Activated CD4-positive, alpha-beta T cell treated with anti-CD3 and anti-CD28 coated beads, Interleukin-2, amount 10 ng/mL, durations not matched to agents 24 days and 14 days (primary cell): ENCODE measurements at regions not wholly inside any gene's neighbourhood (a gene's known extent, or its start where the extent isn't known, plus 50 kb on each side); places are given as distances from the start of the nearest gene placed in this dataset.

Source experiments
- DNase-seq: peaks from one replicate; pipeline ENCODE4 v3.0.0; 2022
- H3K27ac Mint-ChIP-seq: one replicate; pipeline ENCODE4 v1.8.0; 2022; ENCODE audit warnings: mild to moderate bottlenecking, mixed read lengths
- H3K27me3 Mint-ChIP-seq: one replicate; pipeline ENCODE4 v1.8.0; 2022; ENCODE audit warnings: mixed read lengths
- H3K36me3 Mint-ChIP-seq: one replicate; pipeline ENCODE4 v1.8.0; 2022; ENCODE audit warnings: low read depth, mild to moderate bottlenecking, mixed read lengths
- H3K4me1 Mint-ChIP-seq: one replicate; pipeline ENCODE4 v1.8.0; 2021; ENCODE audit warnings: mixed read lengths
- H3K4me3 Mint-ChIP-seq: one replicate; pipeline ENCODE4 v1.8.0; 2022; ENCODE audit warnings: mild to moderate bottlenecking, moderate library complexity, mixed read lengths
- H3K9me3 Mint-ChIP-seq: one replicate; pipeline ENCODE4 v1.8.0; 2021; ENCODE audit warnings: mixed read lengths
- intact Hi-C: fragments of 100-400 bp; cut with micrococcal nuclease; formaldehyde crosslinking; loops from one replicate; pipeline ENCODE4 v1.15.1; 2023

DNA sequence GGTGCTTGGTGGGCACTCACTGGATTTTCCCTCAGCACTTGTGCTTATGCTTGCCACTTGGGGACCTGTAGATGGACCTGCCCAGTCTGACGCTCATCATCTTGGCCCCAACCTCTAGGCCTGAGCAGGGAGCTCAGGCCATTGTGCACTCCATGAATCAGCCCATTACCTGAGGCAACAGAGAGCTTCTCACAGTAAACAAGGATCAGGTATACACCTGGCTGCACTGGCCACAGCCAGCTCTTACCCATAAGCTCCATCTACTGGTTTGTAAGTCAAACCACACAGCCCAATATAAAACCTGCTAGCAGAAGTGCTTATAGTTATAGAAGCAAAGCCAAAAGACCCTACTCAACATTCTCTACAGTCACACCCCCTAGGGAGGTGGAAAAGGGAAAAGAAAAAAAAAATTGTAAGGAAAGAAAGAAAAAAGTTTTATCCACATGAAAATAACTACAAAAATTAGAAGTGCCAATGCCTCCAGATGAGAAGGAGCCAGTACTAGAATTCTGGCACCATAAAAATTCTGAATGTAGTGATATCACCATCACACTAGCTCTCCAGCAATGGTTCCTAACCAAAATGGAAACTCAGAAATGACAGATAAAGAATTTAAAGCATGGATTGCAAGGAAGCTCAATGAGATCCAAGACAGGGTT is 87.8 kb upstream of the CDH5 start:
- H3K9me3 Mint-ChIP-seq = peaks cover 4% of the 10 kb centered on the region
- H3K4me1 Mint-ChIP-seq = peaks cover 4% of the 10 kb centered on the region
- no peak for DNase-seq
- H3K27me3 Mint-ChIP-seq = peaks cover 20% of the 10 kb centered on the region
- H3K36me3 Mint-ChIP-seq = no peaks in the 10 kb centered on the region
- intact Hi-C loops = loop anchor here (10.0 kb wide), 1 partner anchor 1154 kb away; the partner anchor contains the start of gene CDH11
- H3K4me3 Mint-ChIP-seq = no peak overlapping the region
- no peak overlapping the region for H3K27ac Mint-ChIP-seq

DNA sequence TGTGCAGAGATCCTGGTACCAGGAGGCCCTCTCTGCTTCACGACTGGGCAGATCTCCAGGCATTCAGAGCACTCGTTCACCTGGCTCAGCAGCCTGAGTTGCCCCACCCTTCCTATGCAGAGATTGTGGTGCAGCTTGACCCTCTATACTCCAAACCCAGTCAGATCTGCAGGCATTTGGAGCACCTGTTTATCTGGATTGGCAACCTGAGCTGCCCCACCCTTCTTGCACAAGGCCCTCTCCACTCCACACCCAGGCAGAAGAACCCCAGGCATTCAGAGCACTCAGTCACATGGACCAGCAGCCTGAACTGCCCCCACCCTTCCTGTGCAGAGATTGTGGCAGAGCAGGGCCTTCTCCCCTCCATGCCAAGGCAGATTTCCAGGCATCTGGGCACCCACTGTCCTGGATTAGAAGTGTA is 88.4 kb upstream of the CDH5 start:
- Mint-ChIP-seq H3K36me3 (no peaks in the 10 kb centered on the region), H3K4me3 (no peak overlapping the region), H3K9me3 (peaks cover 4% of the 10 kb centered on the region), H3K27me3 (peaks cover 20% of the 10 kb centered on the region), H3K27ac (no peak overlapping the region), H3K4me1 (peaks cover 4% of the 10 kb centered on the region)
- DNase-seq = no peak
- intact Hi-C loops = loop anchor here (10.0 kb wide), 1 partner anchor 1153 kb away; the partner anchor contains the start of gene CDH11

DNA sequence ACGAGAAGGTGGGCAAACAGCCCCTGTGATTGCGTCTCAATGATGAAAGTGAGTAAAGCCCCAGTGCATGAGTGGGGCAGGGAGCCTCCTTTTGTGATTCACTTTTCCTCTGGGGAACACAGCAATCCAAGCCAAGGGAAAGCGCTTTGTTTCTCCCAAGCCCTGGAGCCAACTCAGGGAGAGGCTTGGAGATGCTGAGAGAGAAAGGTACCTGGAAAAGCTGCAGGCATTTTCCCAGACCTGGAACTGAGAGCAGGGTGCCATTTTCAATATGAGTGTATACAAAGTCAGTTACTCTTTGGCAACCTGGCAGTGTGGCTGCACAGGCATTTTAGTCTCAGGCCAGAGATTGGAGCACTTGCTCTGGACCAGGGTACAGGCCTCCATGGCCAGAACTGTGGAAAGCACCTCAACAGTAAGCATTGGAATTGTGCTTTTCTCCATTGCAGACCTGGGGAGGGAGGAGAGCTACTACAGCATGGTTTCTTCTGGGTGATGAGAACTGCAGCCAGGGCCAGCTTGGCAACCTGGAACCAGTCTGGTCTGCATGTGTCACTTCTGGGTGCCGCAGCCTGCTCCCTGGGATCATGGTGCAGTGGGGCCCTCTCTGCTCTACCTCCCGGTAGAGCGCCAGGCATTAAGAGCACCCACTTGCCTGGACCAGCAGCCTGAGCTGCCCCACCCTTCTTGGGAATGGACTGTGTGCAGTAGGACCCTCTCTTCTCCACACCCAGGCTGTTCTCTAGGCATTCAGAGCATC is 89.0 kb upstream of the CDH5 start:
- DNase-seq = no peak
- no peak overlapping the region for H3K27ac Mint-ChIP-seq
- H3K9me3 Mint-ChIP-seq = peaks cover 4% of the 10 kb centered on the region
- H3K4me3 Mint-ChIP-seq = no peak overlapping the region
- intact Hi-C loops = loop anchor here (10.0 kb wide), 1 partner anchor 1153 kb away; the partner anchor contains the start of gene CDH11
- H3K27me3 Mint-ChIP-seq = peaks cover 22% of the 10 kb centered on the region
- H3K4me1 Mint-ChIP-seq = peaks cover 4% of the 10 kb centered on the region
- H3K36me3 Mint-ChIP-seq = no peaks in the 10 kb centered on the region

DNA sequence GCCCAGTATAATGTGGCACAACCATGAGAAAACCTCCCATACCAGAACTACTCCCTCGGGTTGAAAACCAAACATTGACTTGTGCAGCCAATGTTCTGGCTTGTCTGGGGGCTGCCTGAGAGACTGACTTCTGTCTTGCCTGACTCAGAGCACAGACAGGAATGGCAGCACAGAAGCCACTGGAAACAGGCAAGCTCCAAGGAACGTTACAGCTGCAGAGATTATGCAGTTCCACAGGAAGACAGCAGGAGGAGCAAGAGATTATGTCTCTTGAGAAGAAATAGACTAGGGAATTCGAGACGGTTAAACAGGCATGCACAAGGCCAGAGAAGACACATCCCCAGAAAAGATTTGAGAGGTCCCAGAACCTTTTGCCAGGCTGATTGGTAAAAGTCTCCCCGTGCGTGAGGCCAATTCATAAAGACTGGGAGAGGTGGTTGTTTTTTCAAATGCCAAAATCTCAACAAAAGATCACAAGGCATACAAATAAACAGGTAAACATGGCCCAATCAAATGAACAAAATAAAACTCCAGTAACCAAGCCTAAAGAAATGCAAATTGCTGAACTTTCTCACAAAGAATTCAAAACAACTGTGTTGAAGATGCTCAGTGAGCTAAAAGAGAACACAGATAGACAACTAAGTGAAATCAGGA is 90.6 kb upstream of the CDH5 start:
- DNase-seq = peak; percentile 72
- Mint-ChIP-seq H3K27ac (no peak overlapping the region), H3K4me3 (no peak overlapping the region), H3K9me3 (peaks cover 4% of the 10 kb centered on the region), H3K36me3 (no peaks in the 10 kb centered on the region), H3K27me3 (peaks cover 17% of the 10 kb centered on the region), H3K4me1 (peaks cover 4% of the 10 kb centered on the region)
- intact Hi-C loops = loop anchor here (10.0 kb wide), 1 partner anchor 1151 kb away; the partner anchor contains the start of gene CDH11

DNA sequence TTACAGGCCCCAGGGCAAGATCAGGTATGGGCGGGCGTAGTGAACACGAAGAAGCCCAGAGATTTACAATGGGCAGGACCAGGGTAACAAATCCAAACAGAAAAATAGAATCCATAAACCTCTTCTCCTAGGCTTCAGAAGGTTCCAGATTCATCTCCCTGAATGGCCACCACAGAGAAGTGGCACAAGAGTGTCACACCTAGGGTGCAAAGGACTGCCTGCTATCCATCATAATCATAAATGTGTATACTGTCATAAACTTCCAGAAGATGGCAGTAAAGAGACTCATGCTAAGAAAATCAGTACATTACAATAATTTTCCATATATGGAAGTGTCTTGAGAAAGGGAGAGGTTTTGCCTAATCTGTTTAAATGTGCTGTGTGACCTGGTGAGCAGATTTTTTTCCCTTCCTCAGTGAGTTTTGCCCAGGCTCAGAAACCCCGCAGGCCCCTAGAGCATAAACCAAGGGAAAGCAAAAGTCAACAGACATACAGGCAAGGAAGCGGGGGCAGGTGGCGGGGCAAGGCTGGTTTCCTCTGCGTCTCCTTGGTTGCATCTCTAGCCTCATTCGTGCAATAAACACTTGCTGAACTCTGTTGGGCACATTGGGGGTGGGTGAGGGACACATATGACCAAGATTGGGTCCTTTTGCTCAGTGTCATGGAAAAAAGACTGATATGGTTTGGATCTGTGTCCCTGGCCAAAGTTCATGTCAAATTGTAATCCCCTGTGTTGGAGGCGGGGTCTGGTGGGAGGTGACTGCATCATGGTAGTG is 92.0 kb upstream of the CDH5 start:
- Mint-ChIP-seq H3K4me1 (peaks cover 4% of the 10 kb centered on the region), H3K4me3 (no peak overlapping the region), H3K27ac (no peak overlapping the region), H3K36me3 (no peaks in the 10 kb centered on the region), H3K9me3 (no peaks in the 10 kb centered on the region), H3K27me3 (peaks cover 12% of the 10 kb centered on the region)
- intact Hi-C loops = loop anchor here (1.0 to 10.0 kb wide), 2 partner anchors 41 to 1150 kb away; partner anchors contain the start of gene CDH11
- no peak for DNase-seq

DNA sequence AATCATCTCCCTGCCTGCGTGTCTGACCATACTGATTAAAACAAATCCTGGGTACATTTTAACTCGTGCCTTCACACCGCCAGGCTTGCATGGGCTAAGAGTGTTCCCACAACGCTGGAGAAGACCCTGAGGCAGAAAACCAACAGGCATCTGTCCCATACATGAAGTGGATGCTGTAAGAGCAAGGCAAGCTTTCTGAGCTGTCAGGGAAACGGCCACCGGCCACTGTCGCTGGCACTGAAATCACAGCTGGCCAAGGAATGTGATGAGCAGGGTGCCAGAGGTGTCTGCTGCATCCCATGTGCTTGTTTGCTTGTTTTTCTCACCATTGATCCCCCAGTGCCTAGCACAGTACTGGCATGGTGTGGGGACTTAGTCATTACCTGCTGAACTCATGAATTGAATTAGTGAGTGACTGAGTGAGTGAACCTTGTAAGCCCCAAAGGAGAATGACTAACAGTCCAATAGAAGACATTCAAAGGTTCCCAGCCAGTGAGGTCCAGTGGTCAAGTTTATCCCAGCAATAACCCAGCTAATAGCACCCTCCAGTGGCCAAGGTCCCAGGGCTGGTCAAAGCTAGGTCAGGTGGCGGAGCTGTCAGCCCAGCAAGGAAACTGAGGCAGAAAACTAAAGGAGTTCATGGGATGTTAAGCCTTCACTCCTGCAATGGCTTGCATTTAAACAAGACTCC is 92.7 kb upstream of the CDH5 start:
- Mint-ChIP-seq H3K4me1 (peaks cover 4% of the 10 kb centered on the region), H3K27ac (no peak overlapping the region), H3K27me3 (peaks cover 13% of the 10 kb centered on the region), H3K36me3 (no peaks in the 10 kb centered on the region), H3K4me3 (no peak overlapping the region), H3K9me3 (no peaks in the 10 kb centered on the region)
- no peak for DNase-seq
- intact Hi-C loops = loop anchor here (1.0 to 10.0 kb wide), 2 partner anchors 42 to 1149 kb away; partner anchors contain the start of gene CDH11

DNA sequence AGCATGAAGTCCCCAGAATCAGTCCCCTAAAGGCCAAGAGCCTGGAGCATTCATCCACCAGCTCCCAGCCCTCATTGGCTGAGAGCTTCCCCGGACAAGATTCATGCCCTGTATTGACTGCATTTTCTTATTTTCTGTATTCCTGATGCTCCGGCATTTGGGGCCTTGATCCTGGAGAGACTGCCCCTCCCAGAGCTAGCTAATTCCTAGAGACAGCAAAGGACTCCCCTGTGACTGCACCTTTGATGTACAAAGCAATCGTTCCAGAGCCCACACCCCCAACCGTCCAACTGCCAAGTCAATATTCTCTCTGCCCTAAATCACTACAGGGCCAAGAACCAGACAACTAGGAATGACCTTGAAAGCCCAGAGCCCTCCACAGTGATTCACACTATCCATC is 93.4 kb upstream of the CDH5 start:
- no peak overlapping the region for H3K4me3 Mint-ChIP-seq
- no peak overlapping the region for H3K27ac Mint-ChIP-seq
- intact Hi-C loops = loop anchor here (10.0 kb wide), 1 partner anchor 1148 kb away; the partner anchor contains the start of gene CDH11
- no peaks in the 10 kb centered on the region for H3K9me3 Mint-ChIP-seq
- peaks cover 4% of the 10 kb centered on the region for H3K4me1 Mint-ChIP-seq
- no peak for DNase-seq
- peaks cover 18% of the 10 kb centered on the region for H3K27me3 Mint-ChIP-seq
- no peaks in the 10 kb centered on the region for H3K36me3 Mint-ChIP-seq

DNA sequence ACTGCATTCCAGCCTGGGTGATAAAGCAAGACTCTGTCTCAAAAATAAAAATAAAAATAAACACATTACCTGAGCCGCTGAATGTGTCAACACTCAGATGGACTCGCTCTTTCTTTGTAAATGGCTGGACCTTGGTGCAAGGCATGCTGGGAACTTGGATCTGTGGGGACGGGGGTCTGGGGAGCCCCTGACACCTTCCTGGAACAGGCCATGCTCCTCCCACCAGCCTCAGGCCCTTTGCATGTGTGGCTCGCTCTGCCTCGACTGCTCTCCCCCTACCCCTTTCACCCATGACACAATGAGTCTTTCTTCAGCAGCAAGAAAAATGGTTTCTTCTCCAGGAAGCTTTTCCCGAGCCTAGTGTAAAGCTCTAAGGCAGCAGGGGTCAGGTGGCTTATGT is 94.0 kb upstream of the CDH5 start:
- peaks cover 24% of the 10 kb centered on the region for H3K27me3 Mint-ChIP-seq
- H3K27ac Mint-ChIP-seq = no peak overlapping the region
- H3K4me3 Mint-ChIP-seq = no peak overlapping the region
- H3K9me3 Mint-ChIP-seq = no peaks in the 10 kb centered on the region
- H3K4me1 Mint-ChIP-seq = peaks cover 4% of the 10 kb centered on the region
- intact Hi-C loops = loop anchor here (10.0 kb wide), 1 partner anchor 1148 kb away; the partner anchor contains the start of gene CDH11
- no peak for DNase-seq
- H3K36me3 Mint-ChIP-seq = no peaks in the 10 kb centered on the region

DNA sequence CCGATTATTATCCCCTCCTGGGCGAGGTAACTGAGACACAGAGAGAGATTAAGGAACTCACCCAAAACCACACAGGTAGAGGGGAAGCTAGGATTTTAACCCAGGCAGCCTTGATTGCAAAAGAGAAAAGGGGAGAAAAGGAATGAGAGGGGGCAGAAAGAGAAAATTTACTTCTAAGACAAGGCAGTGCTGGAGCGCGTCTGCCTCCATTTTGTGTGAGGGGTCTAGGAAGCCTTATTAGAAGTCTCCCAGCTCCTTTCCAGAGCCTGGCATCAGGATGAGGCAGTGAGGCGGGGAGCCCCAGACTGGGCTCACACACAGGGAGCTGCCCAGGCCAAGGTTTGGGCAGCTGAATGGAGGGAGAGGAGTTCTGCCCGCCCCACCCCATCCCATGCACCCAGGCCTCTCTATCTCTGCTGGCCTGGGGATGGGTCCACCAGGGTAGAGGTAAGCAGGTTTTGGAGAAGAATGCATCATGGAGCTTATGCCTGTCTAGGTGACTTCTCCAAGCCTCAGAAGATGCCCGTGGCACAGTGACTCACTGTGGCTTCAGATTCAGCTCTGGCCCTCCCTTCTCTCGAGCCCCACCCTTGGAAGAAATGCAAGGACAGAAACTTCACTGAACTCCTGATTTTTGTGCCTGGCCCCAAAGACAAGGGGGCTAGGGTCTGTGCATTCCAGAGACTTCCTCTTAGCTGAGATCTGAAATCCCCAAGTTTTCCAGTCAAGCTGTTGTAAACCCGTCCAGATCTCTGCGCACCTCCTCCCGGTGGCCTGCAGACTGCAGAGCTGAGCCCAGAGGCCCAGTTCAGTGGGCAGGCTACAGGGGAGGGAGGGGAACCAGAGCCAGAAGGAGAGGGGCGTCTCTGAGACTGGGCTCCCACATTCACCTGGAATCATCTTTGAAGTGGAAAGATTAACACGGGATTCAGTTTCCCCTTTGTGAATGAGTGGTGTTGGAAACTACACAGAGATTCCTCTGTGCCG is 95.1 kb upstream of the CDH5 start:
- H3K27me3 Mint-ChIP-seq = peaks cover 30% of the 10 kb centered on the region
- no peak for DNase-seq
- H3K27ac Mint-ChIP-seq = no peak overlapping the region
- intact Hi-C loops = loop anchor here (10.0 kb wide), 1 partner anchor 1147 kb away; the partner anchor contains the start of gene CDH11
- H3K4me1 Mint-ChIP-seq = peaks cover 7% of the 10 kb centered on the region
- H3K36me3 Mint-ChIP-seq = no peaks in the 10 kb centered on the region
- no peaks in the 10 kb centered on the region for H3K9me3 Mint-ChIP-seq
- no peak overlapping the region for H3K4me3 Mint-ChIP-seq

DNA sequence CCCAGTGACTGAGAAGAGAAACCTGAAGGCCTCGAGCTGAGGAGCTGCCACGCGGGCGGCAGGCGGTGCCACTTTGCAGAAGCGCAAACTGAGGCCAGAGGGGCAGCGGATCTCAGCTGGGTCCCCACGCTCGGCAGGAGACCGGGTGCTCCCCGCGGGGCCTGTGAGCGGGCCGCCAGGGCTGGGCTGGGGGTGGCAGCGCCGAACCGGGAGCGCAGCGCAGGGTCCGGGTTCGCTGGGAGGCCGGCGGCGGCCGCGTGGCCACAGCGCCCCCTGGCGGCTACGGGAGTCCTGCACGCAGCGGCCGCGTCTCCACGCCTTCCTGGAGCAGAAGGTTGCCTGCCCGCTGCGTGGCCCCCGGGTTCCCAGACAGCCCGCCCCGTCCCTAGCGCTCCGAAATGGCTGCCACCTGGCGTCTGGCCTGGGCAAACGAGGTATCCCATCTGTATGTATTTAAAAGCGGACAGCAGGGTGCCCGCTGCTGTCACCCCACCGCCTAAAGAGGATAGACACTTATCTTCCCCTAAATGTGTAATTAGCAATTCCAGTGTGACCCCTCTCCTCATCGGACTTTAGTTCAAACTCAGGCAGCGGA is 96.1 kb upstream of the CDH5 start:
- no peak overlapping the region for H3K27ac Mint-ChIP-seq
- H3K36me3 Mint-ChIP-seq = no peaks in the 10 kb centered on the region
- peaks cover 36% of the 10 kb centered on the region for H3K27me3 Mint-ChIP-seq
- DNase-seq = peak; percentile 90
- H3K4me3 Mint-ChIP-seq = no peak overlapping the region
- H3K9me3 Mint-ChIP-seq = no peaks in the 10 kb centered on the region
- H3K4me1 Mint-ChIP-seq = peaks cover 7% of the 10 kb centered on the region
- intact Hi-C loops = loop anchor here (10.0 kb wide), 1 partner anchor 1146 kb away; the partner anchor contains the start of gene CDH11

DNA sequence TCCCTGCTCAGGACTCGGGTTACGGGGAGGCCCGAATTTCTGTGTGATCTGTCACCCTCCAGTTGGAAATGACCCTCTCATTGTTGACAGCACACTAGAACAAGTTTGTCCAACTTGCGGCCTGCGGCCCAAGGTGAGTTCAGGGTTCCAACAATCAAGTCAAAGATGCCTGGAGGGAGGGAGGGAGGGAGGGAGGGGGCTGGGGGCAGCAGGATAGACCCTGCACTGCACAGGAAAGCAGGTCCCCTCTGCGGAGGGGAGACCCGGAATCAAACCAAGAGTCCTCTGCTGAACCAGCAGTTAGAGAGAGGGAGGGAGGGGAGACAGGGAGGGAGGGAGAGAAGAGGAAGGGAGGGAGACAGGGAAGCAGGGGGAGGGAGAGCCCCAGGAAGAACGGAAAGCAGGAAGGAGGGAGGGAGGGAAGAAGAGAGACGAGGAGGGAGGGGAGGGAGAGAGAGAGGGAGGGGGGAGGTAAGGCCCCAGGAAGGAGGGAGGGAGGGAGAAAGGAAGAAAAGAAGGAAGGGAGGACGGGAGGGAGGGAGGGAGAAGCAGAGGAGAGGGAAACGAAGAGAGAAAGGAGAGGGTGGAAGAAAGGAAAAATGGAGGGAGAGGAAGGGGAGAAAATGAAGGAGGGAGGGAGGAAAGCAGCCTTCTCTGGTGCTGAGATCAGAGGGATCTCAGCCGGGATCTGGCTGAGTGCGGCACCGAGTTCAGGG is 96.7 kb upstream of the CDH5 start:
- H3K27me3 Mint-ChIP-seq = peaks cover 36% of the 10 kb centered on the region
- no peak for DNase-seq
- no peak overlapping the region for H3K4me3 Mint-ChIP-seq
- intact Hi-C loops = loop anchor here (10.0 kb wide), 1 partner anchor 1145 kb away; the partner anchor contains the start of gene CDH11
- H3K9me3 Mint-ChIP-seq = no peaks in the 10 kb centered on the region
- peaks cover 6% of the 10 kb centered on the region for H3K4me1 Mint-ChIP-seq
- no peaks in the 10 kb centered on the region for H3K36me3 Mint-ChIP-seq
- H3K27ac Mint-ChIP-seq = no peak overlapping the region
